ENCODE measurements at regions not wholly inside any gene's neighbourhood (a gene's known extent, or its start where the extent isn't known, plus 50 kb on each side); places are given as distances from the start of the nearest gene placed in this dataset.

- DNase-seq, result no peak
These were observed 51.0 kb upstream of the DSC1 start for GRCh38 chr18:31213641-31214040.

DNA sequence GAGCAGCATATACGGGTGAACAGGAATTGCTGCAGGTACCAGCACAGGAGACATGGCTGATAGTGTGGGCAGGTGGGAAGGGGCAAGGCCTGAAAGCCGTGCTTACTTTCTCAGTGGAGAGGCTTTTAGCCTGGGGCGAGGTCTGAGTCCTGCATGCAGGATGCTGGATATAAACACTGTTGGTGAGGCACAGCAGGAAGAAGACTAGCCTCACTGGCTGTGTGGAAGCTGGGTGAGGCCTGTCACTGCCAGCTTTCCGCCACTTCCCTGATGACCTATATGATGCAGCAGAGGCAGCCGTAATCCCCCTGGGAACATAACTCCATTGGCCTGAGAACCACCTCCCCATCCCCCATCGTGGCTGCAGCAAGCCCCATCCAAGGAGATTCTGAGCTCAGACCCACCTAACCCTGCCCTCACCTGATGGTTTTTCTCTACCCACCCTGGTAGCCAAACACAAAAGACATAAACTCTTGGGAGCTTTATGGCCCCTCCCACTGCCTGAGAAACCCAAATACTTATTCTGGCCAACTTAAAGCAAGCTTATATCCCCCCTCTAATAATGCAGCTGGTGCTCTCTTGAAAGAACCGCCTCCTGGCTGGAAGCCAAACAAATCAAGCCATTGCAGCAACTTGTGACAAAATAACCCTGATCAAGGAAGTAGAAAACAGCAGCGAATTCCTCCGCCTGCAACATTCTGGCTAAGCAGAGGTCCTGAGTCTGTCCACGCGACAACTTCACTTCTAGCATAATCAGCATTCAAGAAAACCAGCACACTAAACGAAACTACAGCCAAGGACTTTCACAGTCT, 54.6 kb upstream of the DSC1 start:
- no peak for DNase-seq

DNA sequence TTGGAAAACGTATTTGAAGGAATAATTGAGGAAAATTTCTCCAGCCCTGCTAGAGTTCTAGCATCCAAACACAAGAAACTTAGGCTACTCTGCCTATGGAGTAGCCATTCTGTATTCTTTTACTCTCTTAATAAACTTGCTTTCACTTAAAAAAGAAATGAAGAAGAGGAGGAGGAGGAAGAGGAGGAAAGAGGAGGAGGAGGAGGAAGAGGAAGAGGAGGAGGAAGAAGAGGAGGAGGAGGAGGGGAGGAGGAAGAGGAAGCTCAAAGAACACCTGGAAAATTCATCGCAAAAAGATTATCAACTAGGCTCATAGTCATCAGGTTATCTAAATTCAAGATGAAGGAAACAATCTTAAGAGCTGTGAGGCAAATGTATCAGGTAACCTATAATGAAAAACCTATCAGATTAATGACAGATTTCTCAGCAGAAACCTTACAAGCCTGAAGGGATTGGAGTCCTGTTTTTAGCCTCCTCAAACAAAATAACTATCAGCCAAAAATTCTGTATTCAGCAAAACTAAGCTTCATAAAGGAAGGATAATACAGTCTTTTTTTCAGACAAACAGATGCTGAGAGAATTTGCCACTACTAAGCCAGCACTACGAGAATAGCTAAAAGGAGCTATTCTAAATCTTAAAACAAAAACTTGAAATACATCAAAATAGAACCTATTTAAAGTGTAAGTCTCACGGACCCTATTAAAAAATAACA, 56.2 kb upstream of the DSC1 start:
- DNase-seq, result no peak

DNA sequence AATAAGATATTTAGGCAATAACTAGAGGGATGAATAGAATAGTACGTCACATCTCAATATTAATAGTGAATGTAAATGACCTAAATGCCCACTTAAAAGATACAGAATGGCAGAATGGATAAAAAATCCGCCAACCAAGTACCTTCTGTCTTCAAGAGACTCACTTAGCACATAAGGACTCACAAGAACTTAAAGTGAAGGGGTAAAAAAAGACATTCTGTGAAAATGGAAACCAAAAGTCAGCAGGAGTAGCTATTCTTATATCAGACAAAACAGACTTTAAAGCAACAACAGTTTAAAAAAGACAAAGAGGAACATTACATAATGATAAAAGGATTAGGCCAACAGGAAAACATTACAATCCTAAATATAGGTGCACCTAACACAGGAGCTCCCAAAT, 56.7 kb upstream of the DSC1 start:
- no peak for DNase-seq

DNA sequence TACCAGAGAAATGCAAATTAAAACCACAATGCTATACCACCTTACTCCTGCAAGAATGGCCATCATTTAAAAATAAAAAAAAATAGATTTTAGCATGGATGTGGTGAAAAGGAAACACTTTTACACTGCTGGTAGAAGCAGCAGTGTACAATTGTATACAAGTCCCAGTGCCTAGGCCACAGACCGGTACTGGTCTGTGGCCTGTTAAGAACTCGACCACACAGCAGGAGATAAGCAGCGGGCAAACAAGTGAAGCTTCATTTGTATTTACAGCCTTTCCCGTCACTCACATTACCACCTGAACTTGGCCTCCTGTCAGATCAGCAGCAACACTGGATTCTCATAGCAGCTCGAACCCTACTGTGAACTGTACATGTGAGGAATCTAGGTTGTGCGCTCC, 60.7 kb upstream of the DSC1 start:
- no peak for DNase-seq

DNA sequence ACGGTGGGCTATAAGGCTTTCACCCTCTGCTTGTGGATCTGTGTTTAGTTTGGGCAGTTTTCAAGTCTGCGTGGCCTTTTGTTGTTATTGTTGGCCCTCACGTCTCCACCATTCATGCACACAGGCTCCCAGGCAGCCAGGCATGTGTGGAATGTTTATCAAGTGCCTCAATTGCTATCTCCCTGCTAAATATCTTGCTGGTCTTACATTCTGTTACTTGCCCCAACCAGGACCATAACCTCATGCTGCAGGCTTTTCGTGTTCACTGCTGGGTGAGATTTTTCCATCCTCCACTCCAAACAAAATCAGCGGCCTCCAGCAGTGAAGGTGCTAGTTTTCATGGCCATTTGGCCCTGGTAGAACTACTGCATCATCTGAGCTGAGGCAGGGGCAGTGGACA, 63.0 kb upstream of the DSC1 start:
- no peak for DNase-seq

DNA sequence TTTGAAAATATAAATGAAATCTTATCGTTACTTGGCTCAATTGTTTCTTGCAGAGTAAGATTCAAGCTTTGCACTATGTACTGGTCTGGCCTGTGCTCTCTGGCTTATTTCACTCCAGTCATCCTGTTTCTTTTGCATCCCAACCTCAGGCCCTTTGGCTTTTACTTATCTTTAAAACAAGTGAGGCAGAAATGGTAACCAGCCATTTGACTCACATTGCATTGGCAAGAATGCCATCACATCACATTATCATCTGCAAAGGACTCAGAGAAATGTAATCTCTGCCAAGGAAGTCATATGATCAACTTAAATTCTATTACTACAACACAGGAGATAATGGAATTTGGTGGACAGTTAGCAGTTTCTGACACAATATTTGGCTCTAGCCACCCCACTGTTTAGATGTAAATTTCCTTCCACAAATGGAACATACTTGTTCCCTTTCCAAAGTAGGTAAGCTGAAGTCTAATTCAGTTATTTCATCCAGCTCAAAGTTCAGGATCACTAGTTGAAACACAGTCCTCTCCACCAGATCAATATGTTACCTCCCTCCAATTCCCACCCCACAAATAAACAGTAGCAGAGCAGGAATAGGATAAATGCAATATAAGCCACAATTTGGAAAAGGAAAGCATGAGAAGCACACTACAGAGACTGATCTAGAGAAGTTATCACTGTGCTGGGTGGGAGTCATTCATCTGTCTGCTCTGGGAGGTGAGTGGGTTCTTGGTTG, 65.0 kb upstream of the DSC1 start:
- DNase-seq, result no peak

DNA sequence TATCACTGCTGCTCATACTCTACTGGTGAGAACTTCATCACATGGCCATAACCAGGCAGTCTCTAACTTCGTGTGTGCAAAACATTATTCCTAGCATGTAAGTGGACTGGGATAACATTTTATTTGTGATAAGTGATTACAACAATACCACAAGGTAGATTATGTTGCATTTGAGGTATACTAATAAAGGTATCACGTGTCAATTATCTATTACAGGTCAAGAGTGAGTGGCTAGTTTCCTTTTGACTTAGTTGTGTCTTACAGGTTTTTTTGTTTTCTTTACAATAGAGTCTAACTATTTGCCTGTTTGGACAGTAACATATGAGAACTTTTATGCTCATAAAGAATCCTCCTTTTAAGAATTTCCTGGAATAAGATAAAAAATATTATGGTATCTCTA, 67.2 kb upstream of the DSC1 start:
- no peak for DNase-seq

- DNase-seq, result no peak
These were observed 67.8 kb upstream of the DSC1 start for GRCh38 chr18:31230495-31230894.

DNA sequence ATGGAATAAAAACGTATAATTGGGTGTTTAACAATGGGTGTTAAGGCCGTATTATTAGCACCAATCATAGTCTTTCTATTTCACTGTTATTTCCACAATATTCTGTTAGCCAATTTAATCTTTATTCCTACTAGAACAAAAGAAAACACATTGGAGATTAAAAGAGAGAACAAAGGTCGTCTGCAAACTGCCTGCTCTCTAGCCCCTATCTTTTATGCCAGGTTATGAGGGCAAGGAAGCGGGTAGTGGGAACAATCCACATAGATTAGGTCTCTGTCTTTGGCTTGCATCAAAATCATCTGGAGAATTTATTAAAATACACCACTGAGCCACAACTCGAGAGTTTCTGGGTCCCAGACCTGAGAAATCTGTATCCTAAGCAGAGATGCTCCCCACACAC, 69.4 kb upstream of the DSC1 start:
- no peak for DNase-seq

DNA sequence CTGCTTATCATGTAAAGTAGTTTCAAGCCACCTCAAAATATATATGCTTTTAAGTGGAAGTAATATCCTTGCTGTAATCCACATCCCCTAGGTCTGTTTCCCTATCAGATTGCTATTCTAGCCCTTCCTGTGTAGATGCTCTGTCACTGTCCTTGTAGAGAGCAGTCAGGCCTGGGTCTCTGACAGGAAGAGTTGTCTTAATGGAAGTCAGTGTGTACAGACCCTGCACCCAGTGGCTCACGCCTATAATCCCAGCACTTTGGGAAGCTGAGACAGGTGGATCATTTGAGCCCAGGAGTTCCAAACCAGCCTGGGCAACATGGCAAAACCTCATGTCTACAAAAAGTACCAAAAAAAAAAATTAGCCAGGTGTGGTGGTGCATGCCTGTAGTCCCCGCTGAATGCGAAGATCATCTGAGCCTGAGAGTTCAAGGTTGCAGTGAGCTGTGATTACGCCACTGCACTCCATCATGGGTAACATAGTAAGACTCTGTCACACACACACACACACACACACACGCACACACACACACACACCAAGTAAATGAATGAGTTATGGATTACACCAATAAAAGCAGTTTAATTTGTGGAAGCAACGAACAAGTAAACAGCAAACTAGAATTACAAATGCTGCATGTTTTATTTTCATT, 70.2 kb upstream of the DSC1 start:
- no peak for DNase-seq

DNA sequence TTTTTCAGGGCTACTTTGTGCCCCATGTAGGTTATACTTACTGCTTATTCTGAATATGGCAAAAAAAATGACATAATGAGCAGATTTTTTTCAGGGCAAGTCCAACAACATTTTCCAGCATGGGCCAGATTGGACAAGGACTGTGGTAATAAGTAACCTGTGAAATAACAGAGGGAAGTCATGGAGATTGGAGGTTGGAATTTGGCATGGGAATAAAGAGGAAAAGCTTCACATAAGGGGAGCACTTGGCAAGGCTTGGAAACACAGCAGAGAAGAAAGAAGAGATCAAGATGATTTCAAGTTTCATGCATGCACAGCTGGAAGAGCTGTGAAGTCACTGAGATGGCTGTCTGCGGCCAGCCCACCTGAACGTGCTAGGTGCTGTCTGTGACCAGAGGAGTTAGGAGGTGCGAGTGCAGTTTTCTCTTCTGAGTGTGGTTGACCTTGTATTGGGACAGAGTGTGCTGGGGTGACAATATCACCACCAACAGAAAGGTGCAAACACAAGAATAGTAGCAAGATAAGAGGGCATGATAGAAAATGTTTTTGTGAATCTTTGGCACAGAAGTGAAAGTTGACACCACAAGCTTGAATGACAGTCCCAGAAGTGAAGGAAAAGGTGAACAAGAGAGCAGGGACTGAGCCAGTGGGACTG, 71.1 kb upstream of the DSC1 start:
- DNase-seq, result no peak

DNA sequence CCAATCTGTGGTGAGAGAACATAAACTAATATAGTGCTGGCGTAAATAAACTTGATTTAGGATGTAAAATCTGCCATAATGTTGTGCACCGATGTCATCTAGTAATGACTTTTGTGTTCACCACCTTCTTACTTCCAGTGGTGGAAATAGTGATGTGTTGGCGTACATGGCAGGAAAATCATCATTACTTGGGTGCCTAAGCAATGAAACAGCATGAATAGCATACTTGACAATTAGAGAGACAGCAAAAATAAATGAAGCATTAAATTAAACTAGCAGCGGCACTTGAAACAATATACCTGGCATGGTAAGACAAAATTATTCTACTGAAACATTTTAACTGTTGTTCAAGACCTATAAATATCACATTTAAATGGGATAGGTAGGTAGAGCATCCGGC, 73.2 kb upstream of the DSC1 start:
- no peak for DNase-seq

DNA sequence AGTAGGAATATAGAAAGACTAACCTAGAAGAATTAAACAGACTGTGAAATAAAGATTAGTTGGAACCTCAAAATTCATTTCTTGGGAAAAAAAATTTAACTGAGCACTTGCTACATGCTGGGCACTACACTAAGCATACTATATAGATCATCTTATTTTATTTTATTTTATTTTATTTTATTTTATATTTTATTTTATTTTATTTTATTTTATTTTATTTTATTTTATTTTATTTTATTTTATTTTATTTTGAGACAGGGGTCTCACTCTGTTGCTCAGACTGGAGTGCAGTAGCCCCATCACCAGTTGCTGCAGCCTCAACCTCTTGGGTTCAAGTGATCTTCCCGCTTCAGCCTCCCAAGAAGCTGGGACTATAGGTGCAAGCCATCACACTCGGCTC, 74.5 kb upstream of the DSC1 start:
- no peak for DNase-seq

DNA sequence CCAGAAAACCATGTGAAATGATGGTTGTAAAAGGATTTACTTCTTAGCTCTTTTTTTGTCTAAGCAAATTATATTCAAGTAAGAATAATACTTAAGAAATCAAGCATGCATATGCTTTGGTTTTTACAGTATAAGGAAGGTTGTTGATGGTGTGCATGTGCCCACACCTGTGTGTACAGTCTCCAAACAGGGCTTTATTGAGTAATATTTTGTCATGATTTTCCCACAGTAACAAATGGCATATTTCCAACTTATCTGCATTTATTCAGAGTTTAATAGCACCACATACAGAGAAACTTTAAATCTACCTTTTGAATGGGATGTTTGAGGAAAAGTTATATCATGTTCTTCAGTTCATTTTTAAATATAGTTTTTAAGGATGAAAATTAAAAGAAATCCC, 76.5 kb upstream of the DSG1 start:
- DNase-seq, result no peak

DNA sequence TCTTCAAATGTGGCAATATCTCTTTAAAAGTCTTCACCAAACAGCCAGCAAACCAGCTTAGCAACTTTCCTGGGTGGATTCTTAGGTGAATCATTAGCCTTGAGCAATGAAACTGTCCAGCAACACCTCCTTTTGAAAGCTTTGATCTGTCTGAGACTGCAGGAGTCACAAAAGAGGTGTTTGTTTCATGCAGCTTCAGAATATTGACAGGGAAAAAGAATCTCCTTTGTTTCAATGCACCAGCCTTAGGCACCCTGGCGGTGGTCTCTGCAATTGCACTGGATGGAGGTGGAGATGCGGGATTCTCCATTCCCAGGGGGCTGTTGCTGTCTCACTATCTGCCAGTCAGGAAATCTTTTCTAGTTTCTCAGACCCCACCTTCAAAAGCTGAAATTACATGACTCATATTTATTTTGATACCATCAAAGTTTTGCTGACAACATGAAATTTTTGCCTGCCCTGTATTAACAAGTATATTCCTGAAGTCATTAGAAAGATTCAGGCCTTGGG, 76.0 kb upstream of the DSG1 start:
- no peak for DNase-seq

DNA sequence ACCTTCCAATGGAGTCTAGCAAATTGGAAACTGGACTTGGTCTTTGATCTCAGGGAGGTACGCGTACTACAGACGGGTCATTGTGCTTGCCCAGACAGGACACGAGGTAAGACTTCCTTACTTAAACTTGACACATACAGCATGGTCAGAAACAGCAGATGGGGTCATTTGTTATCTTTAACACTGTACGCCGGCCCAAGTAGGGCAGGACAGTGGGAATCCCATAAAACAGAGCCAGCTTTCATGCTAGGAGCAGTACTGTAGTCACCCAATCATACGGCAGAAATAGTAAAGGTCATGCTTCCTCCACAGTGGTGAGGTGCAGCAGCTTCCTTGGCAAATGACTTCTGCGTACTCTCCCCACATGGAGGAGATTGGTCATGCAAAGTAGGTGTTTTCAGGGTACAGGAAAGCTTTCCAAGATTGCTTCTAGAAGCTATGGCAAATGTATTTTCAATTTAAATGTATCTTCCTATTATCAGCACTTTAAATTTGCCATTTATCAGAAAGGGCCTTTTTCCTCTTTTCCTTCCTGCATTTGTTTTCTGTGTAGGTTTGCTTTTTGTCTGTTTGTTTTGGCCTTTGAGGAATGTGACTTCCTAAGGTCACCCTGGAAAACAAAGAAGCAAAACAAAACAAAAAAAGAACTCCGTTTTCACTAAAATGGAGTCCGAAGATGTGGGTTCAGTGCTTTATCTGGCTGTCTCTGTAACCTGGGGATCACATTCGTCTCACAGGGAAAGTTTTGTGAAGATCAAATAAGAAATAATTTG, 74.0 kb upstream of the DSG1 start:
- no peak for DNase-seq

GRCh38 chr18:31244771-31245394, 73.1 kb upstream of the DSG1 start:
- no peak for DNase-seq

DNA sequence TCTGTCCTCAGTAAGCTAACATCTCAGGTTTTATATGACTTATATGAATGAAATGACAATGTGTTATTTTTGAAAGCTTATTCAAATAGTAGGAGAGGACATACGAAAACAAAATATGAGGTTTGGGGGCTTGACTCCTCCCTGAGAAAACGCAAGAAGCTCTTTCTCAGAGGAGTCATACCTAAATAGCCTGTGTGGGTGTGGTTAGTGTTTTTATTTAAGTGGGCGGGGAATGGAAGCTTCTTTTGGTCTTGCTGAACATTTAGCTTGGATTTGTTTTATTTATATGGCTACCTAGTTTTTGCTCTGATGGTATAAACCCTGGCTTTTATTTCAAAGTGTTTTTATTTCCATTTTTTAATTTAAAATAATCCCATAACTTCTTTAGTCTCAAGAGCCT, 72.1 kb upstream of the DSG1 start:
- DNase-seq, result no peak

GRCh38 chr18:31246460-31246859, 71.5 kb upstream of the DSG1 start:
- DNase-seq, result peak; percentile 67

GRCh38 chr18:31247574-31248199, 70.3 kb upstream of the DSG1 start:
- DNase-seq, result peak; percentile 38
